GM18861 (cell line): ENCODE measurements at regions not wholly inside any gene's neighbourhood (a gene's known extent, or its start where the extent isn't known, plus 50 kb on each side); places are given as distances from the start of the nearest gene placed in this dataset.

ENCODE experiments used
- ATAC-seq: cut with Tn5 transposase; IDR thresholded peaks from one replicate; pipeline ENCODE4 v1.9.1; 2021; ENCODE audit not compliant: unreplicated experiment

DNA sequence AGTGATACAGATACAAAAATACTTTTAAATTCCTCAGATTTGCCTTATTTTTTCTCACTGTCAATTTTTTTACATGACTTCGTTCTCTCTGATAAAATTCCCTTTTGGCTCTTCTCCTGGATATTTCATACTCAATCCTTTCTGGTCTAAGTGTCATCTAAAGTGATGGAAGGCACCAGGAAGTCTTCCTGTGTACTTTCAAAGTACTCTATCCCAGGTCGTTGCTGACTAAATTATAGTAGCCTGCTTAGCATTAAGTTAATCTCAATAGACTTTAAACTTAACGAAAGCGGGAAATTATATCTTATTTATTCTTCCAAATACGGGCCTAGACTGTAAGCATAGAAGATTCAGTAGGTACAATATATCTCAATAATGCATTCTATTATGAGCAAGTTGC is 67.8 kb downstream of the CASP12 start:
- ATAC-seq, result no peak

DNA sequence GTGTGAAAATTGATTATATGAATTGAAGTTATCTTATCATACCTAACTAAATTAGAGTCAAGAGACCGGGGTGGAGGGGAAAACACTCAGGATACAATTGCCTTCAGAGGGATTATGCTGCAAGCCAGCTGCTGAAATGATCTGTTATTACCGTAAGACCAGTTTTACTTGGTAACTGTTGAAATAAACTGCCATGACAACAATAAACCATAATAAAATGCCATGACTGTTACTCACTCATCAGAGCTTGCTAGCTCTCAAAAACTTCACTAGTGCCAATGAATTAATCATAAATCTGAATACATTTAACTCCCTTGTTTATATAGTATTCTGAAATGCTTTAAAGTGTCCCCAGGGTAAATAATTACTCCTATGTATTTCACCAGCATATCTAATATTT is 68.2 kb downstream of the CASP12 start:
- ATAC-seq, result no peak

DNA sequence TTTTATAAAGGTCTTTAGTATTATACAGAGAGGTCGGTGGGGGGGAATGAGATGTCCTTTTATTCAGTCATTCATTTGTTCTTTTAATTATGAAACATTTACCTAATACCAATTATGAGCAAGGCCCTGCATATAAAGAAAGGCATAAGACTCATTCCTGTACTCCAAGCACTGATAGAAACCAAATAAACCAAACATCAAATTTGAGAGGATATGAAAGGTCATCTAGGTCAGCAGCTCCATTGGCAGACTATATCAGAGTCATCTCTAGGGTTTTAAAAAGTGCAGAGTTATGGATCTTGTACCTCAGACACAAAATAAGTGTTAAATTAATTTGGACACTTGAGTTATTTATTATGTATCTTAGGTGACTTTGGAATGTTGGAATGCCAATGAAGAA is 71.5 kb downstream of the CASP12 start:
- ATAC-seq, result no peak

DNA sequence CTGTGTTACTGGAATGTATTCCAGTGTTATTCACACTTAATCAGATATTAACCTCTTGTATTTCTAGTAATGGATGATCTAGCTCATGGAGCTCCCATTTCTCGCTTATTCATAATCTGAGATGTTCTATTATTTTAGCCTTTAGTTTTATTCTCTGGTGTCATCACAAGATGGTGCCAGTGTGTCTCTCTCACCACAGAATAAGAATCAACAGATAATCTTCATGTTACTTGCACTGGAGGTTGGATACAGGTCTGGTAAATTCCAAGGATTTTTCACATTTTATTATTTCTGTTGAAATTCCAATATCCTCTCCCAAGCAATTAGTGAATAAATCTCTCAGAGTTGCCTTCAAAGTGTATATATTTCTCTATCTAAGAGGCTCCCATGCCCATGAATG is 74.6 kb downstream of the CASP12 start:
- ATAC-seq, result no peak

DNA sequence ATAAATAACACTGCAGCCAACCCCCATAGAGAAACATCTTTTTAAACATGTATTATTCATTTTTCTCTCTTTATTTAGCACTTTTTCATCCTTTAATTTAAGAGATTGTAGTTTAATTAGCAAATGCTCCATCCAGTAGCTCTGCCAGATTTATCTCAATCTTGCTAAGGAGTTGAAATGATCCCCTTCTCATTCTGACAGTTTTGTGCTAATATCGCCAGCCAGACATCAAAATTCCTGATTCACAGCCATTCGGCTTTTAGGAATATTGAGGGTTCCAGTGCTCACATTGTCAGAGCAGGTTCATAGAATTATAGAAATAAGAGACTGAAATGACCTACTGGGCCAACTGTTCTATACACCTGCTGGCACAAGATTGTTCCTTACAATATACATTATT is 77.8 kb downstream of the CASP12 start:
- no peak for ATAC-seq

DNA sequence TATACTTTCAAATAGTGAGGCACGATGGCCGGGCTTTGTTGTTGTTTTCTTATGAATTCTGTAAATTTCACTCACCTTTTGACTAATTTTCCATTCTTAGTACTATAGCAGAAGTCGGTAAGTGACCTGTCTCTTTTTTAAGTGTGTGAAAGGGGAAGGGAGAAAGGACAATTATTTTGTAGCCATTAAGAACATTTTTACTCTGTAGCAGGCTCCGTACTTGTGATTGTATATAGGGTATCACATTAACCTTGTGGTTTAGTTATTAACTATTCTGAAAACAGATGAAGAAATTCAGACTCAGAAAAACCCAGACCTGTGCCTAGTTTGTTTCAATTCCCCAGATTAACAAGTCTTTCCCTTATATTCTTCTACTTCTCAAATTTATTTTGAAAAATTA is 78.7 kb downstream of the CASP12 start:
- ATAC-seq, result no peak

DNA sequence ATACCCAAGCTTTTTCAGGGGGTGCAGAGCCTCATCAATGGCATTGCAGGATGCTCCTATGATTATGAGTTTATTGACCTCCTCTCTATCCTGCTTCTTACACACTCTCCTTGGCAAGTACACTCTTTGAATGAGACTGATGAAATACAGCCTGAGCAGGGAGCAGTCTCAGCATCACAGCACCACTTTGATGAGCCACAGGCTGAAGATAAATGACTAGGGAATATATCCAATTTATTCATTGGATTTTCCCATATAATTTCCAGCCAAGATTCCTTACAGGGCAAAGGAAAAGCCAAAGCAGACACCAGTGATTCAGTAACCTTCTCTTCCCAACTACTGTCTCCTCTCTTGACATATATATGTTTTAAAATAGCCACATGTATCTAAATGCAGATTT is 79.2 kb downstream of the CASP12 start:
- ATAC-seq, result no peak

DNA sequence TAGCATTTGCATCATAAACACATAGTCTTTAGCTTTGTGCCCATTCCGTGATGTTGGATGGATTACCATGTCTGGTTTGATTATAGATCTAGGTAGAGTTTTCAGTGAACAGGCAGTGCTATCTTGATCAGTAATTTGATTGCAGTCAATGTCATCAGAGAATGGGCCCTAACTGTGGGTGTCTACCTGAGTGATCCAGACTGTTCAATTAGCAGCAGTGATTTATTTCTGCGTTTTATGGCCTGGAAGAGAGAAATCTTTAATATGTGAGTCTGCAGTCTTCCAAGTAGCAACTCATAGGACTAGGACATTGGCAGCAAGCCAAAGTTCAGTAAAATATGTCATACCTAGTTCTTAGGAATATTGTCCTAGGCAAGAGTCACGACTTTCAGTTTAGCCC is 80.3 kb downstream of the CASP12 start:
- ATAC-seq, result no peak

DNA sequence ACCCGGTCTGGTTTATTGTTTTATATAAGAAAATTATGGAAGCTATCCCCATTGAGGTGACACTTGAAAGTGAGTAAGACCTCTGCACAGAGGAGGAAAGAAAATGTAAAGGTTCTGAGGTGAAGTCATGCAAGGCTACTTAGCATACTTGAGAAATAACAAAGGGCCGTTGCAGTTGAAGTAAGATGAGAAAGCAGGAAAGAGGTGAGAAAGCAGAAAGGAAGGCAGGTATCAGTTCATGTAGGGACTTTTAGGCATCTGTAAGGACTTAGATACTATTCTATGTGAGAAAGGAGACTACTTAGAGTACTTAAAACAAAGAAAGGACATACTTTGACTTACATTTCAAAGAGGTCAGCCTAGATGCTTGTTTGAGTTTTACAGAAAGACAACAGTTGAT is 84.7 kb downstream of the CASP12 start:
- ATAC-seq, result no peak

DNA sequence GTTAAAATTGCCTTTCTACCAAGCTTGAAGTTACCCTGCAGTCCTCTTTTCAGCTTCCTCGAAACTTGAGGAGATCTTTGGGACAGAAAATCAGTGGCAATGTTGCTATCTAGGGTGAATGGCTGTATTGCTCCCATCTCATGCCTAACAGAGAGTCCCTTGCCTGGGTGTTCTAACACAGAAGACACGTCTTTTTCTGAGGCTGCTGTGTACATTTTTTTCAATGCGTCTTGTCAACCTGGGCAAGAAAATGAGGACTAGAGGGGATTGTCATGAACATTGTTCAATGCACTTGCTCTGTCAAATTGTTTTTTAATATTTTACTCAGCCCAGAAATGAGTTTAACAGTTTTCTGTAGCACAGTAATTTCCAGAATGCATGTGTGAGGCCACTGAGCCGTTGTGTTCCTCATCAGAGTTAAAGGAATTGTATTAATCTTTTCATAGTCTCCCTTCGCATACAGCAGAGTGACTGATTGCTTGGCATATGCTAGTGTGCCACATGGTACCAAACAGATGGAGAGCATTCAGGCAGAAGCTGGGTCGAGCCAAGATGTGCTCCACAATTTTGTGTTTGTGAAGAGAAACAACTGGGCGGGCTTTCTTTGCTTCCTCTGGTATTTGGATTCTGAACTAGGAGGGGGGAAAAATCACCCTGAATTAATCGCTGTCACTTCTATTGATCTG is 86.0 kb downstream of the CASP12 start:
- no peak for ATAC-seq

DNA sequence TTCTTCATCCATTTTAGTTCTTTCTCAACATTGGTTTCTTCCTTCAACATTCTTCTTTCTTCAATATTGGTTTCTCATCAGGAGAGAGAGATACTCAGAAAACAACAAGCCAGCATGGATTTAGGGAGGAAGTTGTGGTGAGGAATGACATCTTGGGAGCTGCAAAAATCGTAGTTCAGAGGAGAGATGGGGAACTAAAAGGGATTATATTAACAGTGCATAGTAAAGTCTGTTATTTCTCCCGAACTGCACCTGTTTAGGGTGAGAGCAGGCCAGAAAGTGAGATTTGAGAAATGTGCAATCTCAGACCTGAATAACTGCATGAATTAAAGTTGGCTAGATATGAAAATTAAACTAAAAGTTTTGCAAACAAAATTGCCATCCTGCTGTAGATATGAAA is 94.5 kb downstream of the CASP12 start:
- no peak for ATAC-seq

DNA sequence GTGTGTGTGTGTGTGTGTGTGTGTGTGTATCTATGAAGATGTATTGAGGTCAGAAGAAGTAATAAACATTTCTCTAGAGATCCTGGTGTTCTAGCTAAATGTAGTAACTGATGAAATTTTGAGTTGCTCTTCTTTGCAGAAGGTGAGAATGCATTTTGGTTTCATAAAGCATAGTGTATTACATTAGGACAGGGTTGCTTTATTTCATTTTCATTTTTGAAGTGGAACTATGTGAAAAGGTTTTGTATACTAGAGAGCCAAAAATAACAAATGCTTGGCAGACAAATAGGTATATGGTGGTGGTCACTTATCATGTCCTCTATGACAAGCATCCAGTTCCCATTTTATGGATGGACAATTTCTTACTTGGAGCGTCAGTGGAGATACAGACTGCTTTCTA is 99.0 kb downstream of the CASP12 start:
- peak; percentile 81 for ATAC-seq

DNA sequence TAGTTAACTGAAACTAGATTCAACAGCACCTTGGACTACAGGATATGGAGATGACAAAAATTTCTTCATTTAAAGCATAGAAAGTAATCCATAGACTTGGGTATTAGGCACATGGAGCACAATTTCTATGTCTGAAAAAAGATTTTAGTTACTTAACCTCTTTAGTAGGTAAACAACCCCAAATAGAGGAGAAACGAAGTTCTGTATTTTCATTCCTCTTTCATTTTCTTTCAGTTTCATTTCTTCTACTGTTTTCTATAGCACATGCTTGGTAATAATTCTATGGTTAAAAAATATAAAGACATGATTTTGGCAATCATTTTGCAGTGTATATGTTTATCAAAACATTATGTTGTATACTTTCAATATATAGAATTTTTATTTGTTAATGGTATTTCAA is 99.5 kb downstream of the CASP12 start:
- ATAC-seq, result no peak

DNA sequence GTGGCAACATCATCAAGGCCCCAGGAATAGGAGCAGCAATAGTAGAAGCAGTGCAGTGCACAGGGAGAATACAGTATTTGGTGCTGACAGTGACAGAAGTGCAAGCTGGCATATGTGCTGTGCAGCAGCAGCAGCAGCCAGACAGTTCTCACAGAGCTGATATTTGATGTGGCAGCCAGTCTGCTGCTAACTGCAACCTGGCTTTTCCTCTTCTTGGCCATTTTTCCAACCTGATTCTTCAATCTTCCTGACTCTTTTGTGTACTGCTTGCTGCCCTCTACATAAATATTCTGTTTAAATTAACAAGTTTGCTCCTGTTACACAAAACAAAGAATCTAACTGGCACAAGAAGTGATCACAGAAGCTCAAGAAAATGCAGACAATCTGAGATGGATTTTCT is 102.0 kb downstream of the CASP12 start:
- ATAC-seq, result no peak

DNA sequence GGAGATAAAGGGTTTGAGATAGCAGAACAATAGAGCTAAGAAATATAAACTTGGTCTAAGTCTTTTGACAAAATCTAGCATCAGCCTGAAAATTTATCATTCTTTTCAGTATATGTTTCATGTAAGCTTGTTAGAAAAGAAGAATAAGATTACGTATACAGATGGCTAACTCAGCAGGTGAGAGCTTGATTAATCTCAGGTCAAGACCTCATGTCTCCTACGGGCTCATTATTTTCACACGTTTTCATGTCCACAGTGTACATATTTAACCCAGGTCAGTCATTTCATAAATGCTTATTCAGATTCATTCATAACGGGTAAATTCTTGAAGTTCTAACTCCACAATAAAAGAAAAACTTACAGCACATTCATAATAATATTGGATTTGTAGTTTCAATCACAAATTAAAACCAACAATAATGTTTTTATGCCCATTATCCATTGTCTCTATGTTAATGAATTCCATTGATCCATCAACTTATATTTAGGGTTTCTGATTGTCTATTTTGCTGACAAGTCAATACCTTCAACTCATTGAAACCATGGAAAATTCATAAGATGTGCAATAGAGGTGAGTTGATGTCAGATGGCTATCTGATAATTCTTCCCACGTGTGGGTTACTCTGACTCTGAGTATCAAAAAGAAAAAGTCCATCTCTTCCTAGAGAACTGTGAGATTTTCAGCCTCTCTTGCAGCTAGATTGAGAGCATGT is 102.6 kb downstream of the CASP12 start:
- ATAC-seq, result no peak

DNA sequence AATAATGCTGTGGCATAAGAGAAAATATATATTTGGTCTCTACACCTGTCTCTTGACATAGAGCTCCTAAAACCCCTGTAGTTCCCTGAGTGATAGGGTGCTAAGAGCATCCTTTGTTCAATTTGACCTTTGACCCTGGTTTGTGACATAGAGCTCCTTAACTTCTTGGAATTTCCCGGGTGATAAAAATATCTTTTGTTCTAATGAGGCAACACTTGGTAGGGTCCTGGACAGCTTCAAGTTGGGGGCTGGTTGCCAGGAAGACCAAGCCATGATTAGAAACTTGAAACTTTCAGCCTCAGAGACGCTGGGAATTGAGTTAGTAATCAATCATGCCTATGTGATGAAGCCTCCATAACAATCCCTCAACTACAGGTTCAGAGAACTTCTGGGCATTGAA is 105.4 kb downstream of the CASP12 start:
- ATAC-seq, result no peak

DNA sequence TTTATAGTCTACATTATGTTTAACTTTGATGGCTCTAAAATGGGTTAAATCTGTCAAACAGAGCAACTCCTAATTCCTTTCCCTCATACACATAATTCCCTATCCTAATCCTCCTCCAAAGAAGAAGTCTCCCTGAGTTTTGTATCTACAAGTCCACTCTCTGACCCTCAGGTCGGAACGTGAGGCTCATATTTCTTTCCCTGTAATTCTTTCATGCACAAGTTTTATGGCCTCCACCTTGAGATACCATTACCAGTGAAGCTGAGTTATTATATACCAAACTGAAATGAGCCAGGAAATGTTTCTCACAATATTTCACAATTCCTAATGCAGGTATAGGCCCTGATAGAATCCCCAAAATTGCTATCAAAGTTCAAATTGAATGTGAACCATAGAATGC is 106.4 kb downstream of the CASP12 start:
- ATAC-seq, result no peak

DNA sequence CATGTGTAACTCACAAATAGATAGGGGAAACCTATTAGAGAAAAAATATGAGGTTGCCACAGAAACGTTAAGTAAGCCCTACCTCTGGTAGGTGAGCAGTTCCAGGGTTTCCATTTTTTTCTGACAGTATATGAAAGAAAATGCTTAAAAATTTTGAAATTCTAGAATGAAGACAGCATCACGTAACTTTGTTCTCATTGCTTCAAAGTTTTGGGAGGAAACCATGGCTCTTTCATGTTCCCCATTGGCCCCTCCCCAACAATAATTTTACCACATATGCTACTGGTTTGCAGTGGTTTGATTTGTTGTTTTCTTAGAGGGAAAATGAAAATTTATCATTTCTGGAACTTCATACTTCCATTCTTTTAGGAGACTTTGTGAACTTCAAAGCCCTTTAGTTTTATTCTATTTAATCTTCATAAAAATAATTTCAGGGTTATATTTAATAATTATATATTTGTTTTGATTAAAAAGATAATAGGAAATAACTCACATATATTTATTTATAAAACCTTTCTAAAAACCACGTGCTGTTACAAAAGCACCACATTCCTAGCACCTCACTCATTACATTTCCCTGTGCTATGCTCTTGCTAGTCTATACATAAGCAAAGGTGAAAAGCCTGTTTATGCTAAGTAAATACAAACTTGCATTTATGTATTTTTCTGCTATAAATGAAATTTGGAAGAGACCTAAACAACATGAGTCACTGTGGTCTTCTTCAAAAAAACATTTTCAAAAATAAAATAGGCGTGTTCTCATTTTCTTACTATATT is 113.4 kb downstream of the CASP12 start:
- ATAC-seq, result no peak

DNA sequence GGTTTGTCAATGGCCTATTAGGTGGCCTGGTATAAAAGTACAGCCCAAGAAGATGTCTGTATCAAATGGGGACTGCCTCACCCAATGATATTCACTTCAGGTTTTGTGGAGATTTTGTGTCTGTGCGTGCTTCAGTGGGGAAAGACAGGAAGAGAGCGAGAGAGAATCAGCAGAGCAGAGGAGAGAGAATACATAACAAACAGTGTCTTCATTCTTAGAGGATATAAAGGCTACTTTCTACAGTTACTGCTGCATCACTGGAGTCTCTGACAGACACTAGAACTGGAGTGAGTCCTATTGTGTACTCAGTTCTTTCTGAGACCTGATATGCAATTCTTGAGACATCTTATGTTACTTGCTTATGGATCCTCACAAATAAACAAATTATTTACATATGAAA is 115.0 kb downstream of the CASP12 start:
- no peak for ATAC-seq

DNA sequence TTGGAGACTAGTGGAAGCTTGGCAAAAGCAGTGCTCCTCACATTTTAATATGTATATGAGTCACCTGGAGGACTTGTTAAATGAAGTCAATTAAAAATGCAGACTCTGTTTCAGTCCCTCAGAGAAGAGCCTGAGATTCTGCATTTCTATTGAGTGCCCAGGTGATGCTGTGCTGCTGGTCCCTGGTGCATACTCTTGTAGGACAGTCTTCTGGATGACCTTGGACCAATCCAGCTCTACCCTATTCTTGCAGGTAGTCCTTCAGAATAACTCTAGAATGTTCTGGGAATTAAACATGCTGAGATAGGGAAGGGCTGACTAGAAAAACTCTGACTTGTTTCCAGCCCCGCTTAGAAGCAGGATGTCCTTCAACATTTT is 115.9 kb downstream of the CASP12 start:
- no peak for ATAC-seq

DNA sequence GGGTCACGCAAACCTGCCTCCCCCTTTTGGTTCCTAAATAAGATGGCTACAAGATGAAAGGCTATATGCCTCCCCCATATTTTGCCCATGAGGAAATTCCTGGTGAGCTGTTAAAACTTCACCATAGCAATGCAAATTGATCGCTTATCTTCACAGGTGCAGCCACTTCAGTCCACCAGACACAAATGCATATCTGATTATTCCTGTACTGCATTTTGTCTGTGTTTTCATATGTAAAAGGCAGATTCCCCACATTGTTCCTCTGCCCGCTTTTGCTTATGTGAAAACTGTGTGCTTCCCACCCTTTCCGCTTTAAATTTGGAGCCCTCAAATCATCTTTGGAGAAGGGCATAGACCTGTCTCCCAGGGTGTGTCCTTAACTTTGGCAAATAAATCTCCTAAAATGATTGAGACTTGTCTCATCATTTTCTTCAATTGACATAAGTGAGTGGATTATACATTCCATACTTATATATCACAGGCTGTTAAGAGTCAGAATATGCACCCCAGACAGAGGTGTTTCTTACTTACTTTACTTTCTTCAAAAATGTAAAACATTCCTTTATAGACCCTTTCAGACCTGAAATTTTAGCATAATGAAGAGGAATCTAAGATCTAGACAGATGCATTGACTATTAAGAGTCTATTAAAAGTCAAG is 116.4 kb downstream of the CASP12 start:
- ATAC-seq, result no peak

DNA sequence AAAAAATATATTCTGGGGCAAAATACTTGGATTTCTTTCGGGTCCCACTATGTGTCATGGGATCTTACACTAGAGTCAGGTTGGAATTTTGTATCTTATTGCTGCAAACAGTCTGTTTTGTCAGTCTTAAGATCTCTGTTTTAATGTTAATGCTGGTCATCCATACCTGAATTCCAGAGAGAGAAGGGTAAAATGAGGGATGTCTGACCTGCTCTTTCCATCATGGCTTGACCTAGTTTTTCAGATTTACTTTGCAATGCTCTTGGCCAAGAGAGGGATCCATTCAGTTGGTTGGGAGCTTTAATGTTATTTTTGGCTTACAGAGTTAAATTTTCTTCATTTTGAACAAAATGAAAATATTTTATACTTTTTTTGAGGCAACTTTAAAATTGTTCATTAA is 117.2 kb downstream of the CASP12 start:
- ATAC-seq, result no peak
